ENCODE measurements at regions not wholly inside any gene's neighbourhood (a gene's known extent, or its start where the extent isn't known, plus 50 kb on each side); places are given as distances from the start of the nearest gene placed in this dataset.
A peak's percentile ranks its signal among the peaks of the same experiment; 100 is the strongest.

GRCh38 chr1:188846468-188846867 lies 1631.2 kb downstream of the BRINP3 start:
- DNase-seq = no peak
- Histone ChIP-seq H3K36me3 (ENCODE audit: control insufficient read depth, insufficient read depth, low read length) (no peaks in the 10 kb centered on the region), H3K9me3 (replicated peaks; ENCODE audit: control insufficient read depth, low read depth, low read length) (no peaks in the 10 kb centered on the region), H3K27me3 (ENCODE audit: control insufficient read depth, insufficient read depth, low read length) (no peaks in the 10 kb centered on the region), H3K27ac (ENCODE audit: low read length) (no peak overlapping the region), H3K4me1 (ENCODE audit: control insufficient read depth, insufficient read depth, low read length) (no peaks in the 10 kb centered on the region), H3K4me3 (ENCODE audit: low read length) (no peak overlapping the region)
- WGBS (ENCODE audit: insufficient coverage) = 94% methylated on average over 4 of the region's 6 CpGs

- DNase-seq = no peak
- Histone ChIP-seq H3K4me3 (ENCODE audit: low read length) (no peak overlapping the region), H3K36me3 (ENCODE audit: control insufficient read depth, insufficient read depth, low read length) (no peaks in the 10 kb centered on the region), H3K27me3 (ENCODE audit: control insufficient read depth, insufficient read depth, low read length) (no peaks in the 10 kb centered on the region), H3K4me1 (ENCODE audit: control insufficient read depth, insufficient read depth, low read length) (no peaks in the 10 kb centered on the region), H3K27ac (ENCODE audit: low read length) (no peak overlapping the region), H3K9me3 (replicated peaks; ENCODE audit: control insufficient read depth, low read depth, low read length) (peaks cover 2% of the 10 kb centered on the region)
- 95% methylated on average over 26 of the region's 31 CpGs for WGBS (ENCODE audit: insufficient coverage)
Measured at GRCh38 chr1:188857526-188858087, 1620.1 kb downstream of the BRINP3 start.

GRCh38 chr1:188867614-188868013 lies 1610.0 kb downstream of the BRINP3 start:
- no peak overlapping the region for H3K4me3 ChIP-seq (ENCODE audit: low read length)
- no peaks in the 10 kb centered on the region for H3K9me3 ChIP-seq (replicated peaks; ENCODE audit: control insufficient read depth, low read depth, low read length)
- no peak overlapping the region for H3K27ac ChIP-seq (ENCODE audit: low read length)
- no peaks in the 10 kb centered on the region for H3K27me3 ChIP-seq (ENCODE audit: control insufficient read depth, insufficient read depth, low read length)
- DNase-seq = no peak
- H3K4me1 ChIP-seq (ENCODE audit: control insufficient read depth, insufficient read depth, low read length) = no peaks in the 10 kb centered on the region
- no peaks in the 10 kb centered on the region for H3K36me3 ChIP-seq (ENCODE audit: control insufficient read depth, insufficient read depth, low read length)

- H3K27ac ChIP-seq (ENCODE audit: low read length) = no peak overlapping the region
- no peaks in the 10 kb centered on the region for H3K9me3 ChIP-seq (replicated peaks; ENCODE audit: control insufficient read depth, low read depth, low read length)
- no peaks in the 10 kb centered on the region for H3K4me1 ChIP-seq (ENCODE audit: control insufficient read depth, insufficient read depth, low read length)
- H3K27me3 ChIP-seq (ENCODE audit: control insufficient read depth, insufficient read depth, low read length) = no peaks in the 10 kb centered on the region
- WGBS (ENCODE audit: insufficient coverage) = no CpG with 5 or more reads among the region's 1 CpG
- DNase-seq = no peak
- H3K36me3 ChIP-seq (ENCODE audit: control insufficient read depth, insufficient read depth, low read length) = no peaks in the 10 kb centered on the region
- H3K4me3 ChIP-seq (ENCODE audit: low read length) = no peak overlapping the region
Measured at GRCh38 chr1:188871164-188871563, 1606.5 kb downstream of the BRINP3 start.

- Histone ChIP-seq H3K36me3 (ENCODE audit: control insufficient read depth, insufficient read depth, low read length) (no peaks in the 10 kb centered on the region), H3K9me3 (replicated peaks; ENCODE audit: control insufficient read depth, low read depth, low read length) (no peaks in the 10 kb centered on the region), H3K27me3 (ENCODE audit: control insufficient read depth, insufficient read depth, low read length) (no peaks in the 10 kb centered on the region), H3K4me3 (ENCODE audit: low read length) (no peak overlapping the region), H3K4me1 (ENCODE audit: control insufficient read depth, insufficient read depth, low read length) (no peaks in the 10 kb centered on the region), H3K27ac (ENCODE audit: low read length) (no peak overlapping the region)
- no CpG with 5 or more reads among the region's 2 CpGs for WGBS (ENCODE audit: insufficient coverage)
- DNase-seq = no peak
Measured at GRCh38 chr1:188872376-188872775, 1605.3 kb downstream of the BRINP3 start.

- no peak overlapping the region for H3K4me3 ChIP-seq (ENCODE audit: low read length)
- H3K27me3 ChIP-seq (ENCODE audit: control insufficient read depth, insufficient read depth, low read length) = no peaks in the 10 kb centered on the region
- H3K27ac ChIP-seq (ENCODE audit: low read length) = no peak overlapping the region
- DNase-seq = peak; percentile 11
- no CpG with 5 or more reads among the region's 2 CpGs for WGBS (ENCODE audit: insufficient coverage)
- no peaks in the 10 kb centered on the region for H3K36me3 ChIP-seq (ENCODE audit: control insufficient read depth, insufficient read depth, low read length)
- H3K4me1 ChIP-seq (ENCODE audit: control insufficient read depth, insufficient read depth, low read length) = no peaks in the 10 kb centered on the region
- H3K9me3 ChIP-seq (replicated peaks; ENCODE audit: control insufficient read depth, low read depth, low read length) = no peaks in the 10 kb centered on the region
Measured at GRCh38 chr1:188877668-188878067, 1600.0 kb downstream of the BRINP3 start.

GRCh38 chr1:188888386-188888785 lies 1589.3 kb downstream of the BRINP3 start:
- no peaks in the 10 kb centered on the region for H3K27me3 ChIP-seq (ENCODE audit: control insufficient read depth, insufficient read depth, low read length)
- H3K4me1 ChIP-seq (ENCODE audit: control insufficient read depth, insufficient read depth, low read length) = no peaks in the 10 kb centered on the region
- H3K4me3 ChIP-seq (ENCODE audit: low read length) = no peak overlapping the region
- DNase-seq = no peak
- H3K36me3 ChIP-seq (ENCODE audit: control insufficient read depth, insufficient read depth, low read length) = no peaks in the 10 kb centered on the region
- WGBS (ENCODE audit: insufficient coverage) = no CpG with 5 or more reads among the region's 3 CpGs
- H3K9me3 ChIP-seq (replicated peaks; ENCODE audit: control insufficient read depth, low read depth, low read length) = no peaks in the 10 kb centered on the region
- H3K27ac ChIP-seq (ENCODE audit: low read length) = no peak overlapping the region

- H3K4me1 ChIP-seq (ENCODE audit: control insufficient read depth, insufficient read depth, low read length) = no peaks in the 10 kb centered on the region
- no peaks in the 10 kb centered on the region for H3K27me3 ChIP-seq (ENCODE audit: control insufficient read depth, insufficient read depth, low read length)
- no peak overlapping the region for H3K27ac ChIP-seq (ENCODE audit: low read length)
- H3K4me3 ChIP-seq (ENCODE audit: low read length) = no peak overlapping the region
- WGBS (ENCODE audit: insufficient coverage) = 82% methylated on average over 3 of the region's 7 CpGs
- no peaks in the 10 kb centered on the region for H3K36me3 ChIP-seq (ENCODE audit: control insufficient read depth, insufficient read depth, low read length)
- DNase-seq = no peak
- H3K9me3 ChIP-seq (replicated peaks; ENCODE audit: control insufficient read depth, low read depth, low read length) = no peaks in the 10 kb centered on the region
Measured at GRCh38 chr1:188889166-188889565, 1588.5 kb downstream of the BRINP3 start.

- no CpG with 5 or more reads among the region's 4 CpGs for WGBS (ENCODE audit: insufficient coverage)
- Histone ChIP-seq H3K4me3 (ENCODE audit: low read length) (no peak overlapping the region), H3K27ac (ENCODE audit: low read length) (no peak overlapping the region), H3K9me3 (replicated peaks; ENCODE audit: control insufficient read depth, low read depth, low read length) (no peaks in the 10 kb centered on the region), H3K4me1 (ENCODE audit: control insufficient read depth, insufficient read depth, low read length) (no peaks in the 10 kb centered on the region), H3K27me3 (ENCODE audit: control insufficient read depth, insufficient read depth, low read length) (no peaks in the 10 kb centered on the region), H3K36me3 (ENCODE audit: control insufficient read depth, insufficient read depth, low read length) (no peaks in the 10 kb centered on the region)
- DNase-seq = no peak
Measured at GRCh38 chr1:188891958-188892357, 1585.7 kb downstream of the BRINP3 start.

GRCh38 chr1:188895611-188896010 lies 1582.1 kb downstream of the BRINP3 start:
- no CpG with 5 or more reads among the region's 3 CpGs for WGBS (ENCODE audit: insufficient coverage)

GRCh38 chr1:188903241-188903640 lies 1574.4 kb downstream of the BRINP3 start:
- Histone ChIP-seq H3K27ac (ENCODE audit: low read length) (no peak overlapping the region), H3K27me3 (ENCODE audit: control insufficient read depth, insufficient read depth, low read length) (no peaks in the 10 kb centered on the region), H3K36me3 (ENCODE audit: control insufficient read depth, insufficient read depth, low read length) (no peaks in the 10 kb centered on the region), H3K4me1 (ENCODE audit: control insufficient read depth, insufficient read depth, low read length) (no peaks in the 10 kb centered on the region), H3K4me3 (ENCODE audit: low read length) (no peak overlapping the region), H3K9me3 (replicated peaks; ENCODE audit: control insufficient read depth, low read depth, low read length) (no peaks in the 10 kb centered on the region)
- DNase-seq = no peak

More at GRCh38 chr1:188895611-188896010, 1582.1 kb downstream of the BRINP3 start:
- Histone ChIP-seq H3K27ac (ENCODE audit: low read length) (no peak overlapping the region), H3K4me1 (ENCODE audit: control insufficient read depth, insufficient read depth, low read length) (no peaks in the 10 kb centered on the region), H3K27me3 (ENCODE audit: control insufficient read depth, insufficient read depth, low read length) (no peaks in the 10 kb centered on the region), H3K4me3 (ENCODE audit: low read length) (no peak overlapping the region), H3K36me3 (ENCODE audit: control insufficient read depth, insufficient read depth, low read length) (no peaks in the 10 kb centered on the region), H3K9me3 (replicated peaks; ENCODE audit: control insufficient read depth, low read depth, low read length) (no peaks in the 10 kb centered on the region)
- DNase-seq = no peak

Data from muscle of leg (tissue), 3 donors.